RPMI7951 (cell line): ENCODE measurements at regions not wholly inside any gene's neighbourhood (a gene's known extent, or its start where the extent isn't known, plus 50 kb on each side); places are given as distances from the start of the nearest gene placed in this dataset.

Experiments used
- DNase-seq: peaks from one replicate; pipeline ENCODE4 v3.0.0-alpha.2; 2012; ENCODE audit warnings: low read depth

- DNase-seq: no peak
These were observed 163.5 kb upstream of the ADRA1B start for GRCh38 chr5:159752622-159753275.

GRCh38 chr5:159758189-159758588 lies 158.1 kb upstream of the ADRA1B start:
- no peak for DNase-seq

GRCh38 chr5:159759791-159760290 lies 156.4 kb upstream of the ADRA1B start:
- DNase-seq: no peak

GRCh38 chr5:159762921-159763320 lies 153.4 kb upstream of the ADRA1B start:
- DNase-seq: no peak

GRCh38 chr5:159763562-159763961 lies 152.7 kb upstream of the ADRA1B start:
- no peak for DNase-seq

GRCh38 chr5:159764283-159765134 lies 151.8 kb upstream of the ADRA1B start:
- peak; percentile 58 for DNase-seq

- DNase-seq: no peak
These were observed 151.2 kb upstream of the ADRA1B start for GRCh38 chr5:159765135-159765433.

- no peak for DNase-seq
These were observed 150.3 kb upstream of the ADRA1B start for GRCh38 chr5:159765760-159766517.

- DNase-seq: no peak
These were observed 148.0 kb upstream of the ADRA1B start for GRCh38 chr5:159768243-159768642.

- no peak for DNase-seq
These were observed 143.6 kb upstream of the ADRA1B start for GRCh38 chr5:159772698-159773061.

- DNase-seq: peak; percentile 84
These were observed 143.0 kb upstream of the ADRA1B start for GRCh38 chr5:159773062-159773924.

GRCh38 chr5:159774476-159775031 lies 141.7 kb upstream of the ADRA1B start:
- no peak for DNase-seq

GRCh38 chr5:159775890-159776289 lies 140.4 kb upstream of the ADRA1B start:
- peak; percentile 15 for DNase-seq

GRCh38 chr5:159777049-159777660 lies 139.1 kb upstream of the ADRA1B start:
- no peak for DNase-seq

- DNase-seq: peak; percentile 43
These were observed 136.8 kb upstream of the ADRA1B start for GRCh38 chr5:159779481-159779880.

- no peak for DNase-seq
These were observed 136.0 kb upstream of the ADRA1B start for GRCh38 chr5:159780246-159780645.

- no peak for DNase-seq
These were observed 134.6 kb upstream of the ADRA1B start for GRCh38 chr5:159781626-159782157.

GRCh38 chr5:159782197-159782994 lies 133.9 kb upstream of the ADRA1B start:
- no peak for DNase-seq

- DNase-seq: no peak
These were observed 133.3 kb upstream of the ADRA1B start for GRCh38 chr5:159782995-159783300.

- DNase-seq: no peak
These were observed 132.5 kb upstream of the ADRA1B start for GRCh38 chr5:159783726-159784247.
